ENCODE measurements at regions not wholly inside any gene's neighbourhood (a gene's known extent, or its start where the extent isn't known, plus 50 kb on each side); places are given as distances from the start of the nearest gene placed in this dataset.
"Not testable (repeated sequence)": the region's sequence is repeated elsewhere in the genome, so short reads cannot be mapped to it uniquely, and the experiment has no call there.

GRCh38 chr18:78816916-78817315 lies 162.7 kb upstream of the SALL3 start:
- no peaks in the 10 kb centered on the region for H3K36me3 Mint-ChIP-seq
- CTCF ChIA-PET: no interaction called here
- H3K27me3 Mint-ChIP-seq: peaks cover 8% of the 10 kb centered on the region
- POLR2A ChIA-PET: no interaction called here
- H3K27ac Mint-ChIP-seq: no peak overlapping the region
- no peak for DNase-seq
- no peaks in the 10 kb centered on the region for H3K4me1 Mint-ChIP-seq (ENCODE audit: low read depth)
- intact Hi-C loops (cut with micrococcal nuclease): no loop called here
- no peaks in the 10 kb centered on the region for H3K9me3 Mint-ChIP-seq
- no peak overlapping the region for H3K4me3 Mint-ChIP-seq

GRCh38 chr18:78818495-78818894 lies 161.1 kb upstream of the SALL3 start:
- H3K36me3 Mint-ChIP-seq: no peaks in the 10 kb centered on the region
- H3K27ac Mint-ChIP-seq: no peak overlapping the region
- H3K4me1 Mint-ChIP-seq (ENCODE audit: low read depth): no peaks in the 10 kb centered on the region
- intact Hi-C loops (cut with micrococcal nuclease): no loop called here
- POLR2A ChIA-PET: no interaction called here
- CTCF ChIA-PET: no interaction called here
- peaks cover 8% of the 10 kb centered on the region for H3K27me3 Mint-ChIP-seq
- H3K4me3 Mint-ChIP-seq: no peak overlapping the region
- no peak for DNase-seq
- H3K9me3 Mint-ChIP-seq: no peaks in the 10 kb centered on the region

- intact Hi-C loops (cut with micrococcal nuclease): no loop called here
- POLR2A ChIA-PET: no interaction called here
Observed at GRCh38 chr18:78818961-78819360, 160.7 kb upstream of the SALL3 start.

GRCh38 chr18:78820161-78820834 lies 159.3 kb upstream of the SALL3 start:
- Mint-ChIP-seq H3K9me3 (no peaks in the 10 kb centered on the region), H3K4me3 (no peak overlapping the region), H3K4me1 (ENCODE audit: low read depth) (no peaks in the 10 kb centered on the region), H3K27me3 (peaks cover 2% of the 10 kb centered on the region), H3K36me3 (no peaks in the 10 kb centered on the region), H3K27ac (no peak overlapping the region)
- ChIA-PET CTCF (no interaction called here), POLR2A (no interaction called here)
- intact Hi-C loops (cut with micrococcal nuclease): no loop called here
- no peak for DNase-seq

More at GRCh38 chr18:78818961-78819360, 160.7 kb upstream of the SALL3 start:
- Mint-ChIP-seq H3K9me3 (no peaks in the 10 kb centered on the region), H3K27me3 (peaks cover 8% of the 10 kb centered on the region), H3K27ac (no peak overlapping the region), H3K36me3 (no peaks in the 10 kb centered on the region), H3K4me3 (no peak overlapping the region), H3K4me1 (ENCODE audit: low read depth) (no peaks in the 10 kb centered on the region)
- CTCF ChIA-PET: no interaction called here
- DNase-seq: no peak

- Mint-ChIP-seq H3K4me3 (no peak overlapping the region), H3K36me3 (no peaks in the 10 kb centered on the region), H3K27me3 (no peaks in the 10 kb centered on the region), H3K27ac (no peak overlapping the region), H3K9me3 (no peaks in the 10 kb centered on the region), H3K4me1 (ENCODE audit: low read depth) (no peaks in the 10 kb centered on the region)
- no peak for DNase-seq
- ChIA-PET CTCF (no interaction called here), POLR2A (no interaction called here)
- intact Hi-C loops (cut with micrococcal nuclease): no loop called here
Observed at GRCh38 chr18:78821396-78821795, 158.2 kb upstream of the SALL3 start.

- Mint-ChIP-seq H3K27me3 (no peaks in the 10 kb centered on the region), H3K4me3 (no peak overlapping the region), H3K27ac (no peak overlapping the region), H3K36me3 (no peaks in the 10 kb centered on the region), H3K4me1 (ENCODE audit: low read depth) (no peaks in the 10 kb centered on the region), H3K9me3 (no peaks in the 10 kb centered on the region)
- intact Hi-C loops (cut with micrococcal nuclease): no loop called here
- DNase-seq: no peak
- POLR2A ChIA-PET: no interaction called here
- CTCF ChIA-PET: no interaction called here
Observed at GRCh38 chr18:78822171-78822948, 157.3 kb upstream of the SALL3 start.

GRCh38 chr18:78822949-78823285 lies 156.7 kb upstream of the SALL3 start:
- Mint-ChIP-seq H3K27ac (no peak overlapping the region), H3K36me3 (no peaks in the 10 kb centered on the region), H3K4me1 (ENCODE audit: low read depth) (no peaks in the 10 kb centered on the region), H3K4me3 (no peak overlapping the region), H3K27me3 (no peaks in the 10 kb centered on the region), H3K9me3 (no peaks in the 10 kb centered on the region)
- intact Hi-C loops (cut with micrococcal nuclease): no loop called here
- POLR2A ChIA-PET: no interaction called here
- DNase-seq: no peak
- CTCF ChIA-PET: no interaction called here

- no peaks in the 10 kb centered on the region for H3K27me3 Mint-ChIP-seq
- ChIA-PET POLR2A (no interaction called here), CTCF (no interaction called here)
- no peaks in the 10 kb centered on the region for H3K36me3 Mint-ChIP-seq
- no peak overlapping the region for H3K4me3 Mint-ChIP-seq
- no peaks in the 10 kb centered on the region for H3K4me1 Mint-ChIP-seq (ENCODE audit: low read depth)
- no peak for DNase-seq
- H3K9me3 Mint-ChIP-seq: no peaks in the 10 kb centered on the region
- H3K27ac Mint-ChIP-seq: no peak overlapping the region
- intact Hi-C loops (cut with micrococcal nuclease): no loop called here
Observed at GRCh38 chr18:78825168-78825567, 154.4 kb upstream of the SALL3 start.

GRCh38 chr18:78826631-78827030 lies 153.0 kb upstream of the SALL3 start:
- no peak overlapping the region for H3K27ac Mint-ChIP-seq
- no peak for DNase-seq
- POLR2A ChIA-PET: no interaction called here
- intact Hi-C loops (cut with micrococcal nuclease): no loop called here
- H3K27me3 Mint-ChIP-seq: no peaks in the 10 kb centered on the region
- no peak overlapping the region for H3K4me3 Mint-ChIP-seq
- CTCF ChIA-PET: interaction anchor here (0.5 kb wide), 1 partner anchor 50 kb away, joined by 3 read pairs; no protein-coding TSS in a partner anchor
- H3K9me3 Mint-ChIP-seq: no peaks in the 10 kb centered on the region
- no peaks in the 10 kb centered on the region for H3K36me3 Mint-ChIP-seq
- H3K4me1 Mint-ChIP-seq (ENCODE audit: low read depth): no peaks in the 10 kb centered on the region

- no peaks in the 10 kb centered on the region for H3K36me3 Mint-ChIP-seq
- POLR2A ChIA-PET: no interaction called here
- H3K27me3 Mint-ChIP-seq: no peaks in the 10 kb centered on the region
- intact Hi-C loops (cut with micrococcal nuclease): no loop called here
- no peaks in the 10 kb centered on the region for H3K9me3 Mint-ChIP-seq
- H3K27ac Mint-ChIP-seq: no peak overlapping the region
- DNase-seq: no peak
- H3K4me1 Mint-ChIP-seq (ENCODE audit: low read depth): no peaks in the 10 kb centered on the region
- CTCF ChIA-PET: interaction anchor here (0.5 kb wide), 1 partner anchor 49 kb away, joined by 3 read pairs; no protein-coding TSS in a partner anchor
- no peak overlapping the region for H3K4me3 Mint-ChIP-seq
Observed at GRCh38 chr18:78827141-78827540, 152.5 kb upstream of the SALL3 start.

GRCh38 chr18:78828131-78828530 lies 151.5 kb upstream of the SALL3 start:
- H3K36me3 Mint-ChIP-seq: no peaks in the 10 kb centered on the region
- no peak overlapping the region for H3K27ac Mint-ChIP-seq
- no peak overlapping the region for H3K4me3 Mint-ChIP-seq
- no peaks in the 10 kb centered on the region for H3K9me3 Mint-ChIP-seq
- H3K27me3 Mint-ChIP-seq: peaks cover 3% of the 10 kb centered on the region
- no peak for DNase-seq
- intact Hi-C loops (cut with micrococcal nuclease): no loop called here
- ChIA-PET CTCF (no interaction called here), POLR2A (no interaction called here)
- H3K4me1 Mint-ChIP-seq (ENCODE audit: low read depth): no peaks in the 10 kb centered on the region

- H3K36me3 Mint-ChIP-seq; intact Hi-C loops (cut with micrococcal nuclease); H3K9me3 Mint-ChIP-seq; H3K27ac Mint-ChIP-seq; DNase-seq; H3K27me3 Mint-ChIP-seq; H3K4me3 Mint-ChIP-seq; H3K4me1 Mint-ChIP-seq (ENCODE audit: low read depth); POLR2A ChIA-PET: not testable (repeated sequence)
- CTCF ChIA-PET: interaction anchor here (0.6 kb wide), 1 partner anchor 43 kb away, joined by 3 read pairs; no protein-coding TSS in a partner anchor
Observed at GRCh38 chr18:78829026-78829425, 150.6 kb upstream of the SALL3 start.

GRCh38 chr18:78830161-78830560 lies 149.5 kb upstream of the SALL3 start:
- DNase-seq: no peak
- intact Hi-C loops (cut with micrococcal nuclease): no loop called here
- Mint-ChIP-seq H3K4me1 (ENCODE audit: low read depth) (no peaks in the 10 kb centered on the region), H3K27me3 (peaks cover 3% of the 10 kb centered on the region), H3K27ac (no peak overlapping the region), H3K4me3 (no peak overlapping the region), H3K9me3 (no peaks in the 10 kb centered on the region), H3K36me3 (no peaks in the 10 kb centered on the region)
- ChIA-PET POLR2A (no interaction called here), CTCF (no interaction called here)
